Heart left ventricle (tissue), 13 donors: ENCODE measurements at regions not wholly inside any gene's neighbourhood (a gene's known extent, or its start where the extent isn't known, plus 50 kb on each side); places are given as distances from the start of the nearest gene placed in this dataset.

ENCODE experiments used
- POLR2A ChIP-seq, 2 donors: fragments of 450-650 bp; IDR thresholded peaks; one replicate each; pipeline ENCODE4 v1.6.1; 2017; ENCODE audit warnings: antibody characterized with exemption in 2 of 2, mild to moderate bottlenecking in 2 of 2, moderate library complexity in 2 of 2
- TF ChIP-seq, protein P1 (sequence below), 12 donors: fragments of 200-600 bp; sonication (generic) in 4 of 12; IDR thresholded peaks; one replicate each; pipeline versions ENCODE4 v1.5.0 to v1.8.0; 2018 to 2022; ENCODE audit warnings: antibody characterized with exemption in 12 of 12, mild to moderate bottlenecking in 5 of 12
- donor health status: ischemic (EF 13 %, LVEDD 7.1; RV severe dilation, severe dysfunction).
- donor health status: DM: no; HTN: yes; CAD: no.
- donor health status: DM: no; HTN: no; CAD: no.
- donor health status: ischemic (EF 25% LVEDD 6.9; RV normal size, moderate dysfunction).
- donor health status: ischemic (EF 25% LVEDD 5.7; RV mildly dilated, moderate dysfunction).
- donor health status: ischemic (EF 35%, LVEDD 5.7; RV mildly dilated, moderate dysfunction).
- donor health status: nonischemic (EF 11% LVEDD 7.7; RV severe dilation, severe dysfunction).
- donor health status: DM: yes; HTN: yes; CAD: no.
- donor health status: PGD.
- donor health status: ischemic (EF 29% LVEDD 5.4; RV normal size, mild dysfunction).
- donor health status: nonischemic (EF 23%, LVEDD 6.1; RV moderate dilation, normal function).

DNA sequence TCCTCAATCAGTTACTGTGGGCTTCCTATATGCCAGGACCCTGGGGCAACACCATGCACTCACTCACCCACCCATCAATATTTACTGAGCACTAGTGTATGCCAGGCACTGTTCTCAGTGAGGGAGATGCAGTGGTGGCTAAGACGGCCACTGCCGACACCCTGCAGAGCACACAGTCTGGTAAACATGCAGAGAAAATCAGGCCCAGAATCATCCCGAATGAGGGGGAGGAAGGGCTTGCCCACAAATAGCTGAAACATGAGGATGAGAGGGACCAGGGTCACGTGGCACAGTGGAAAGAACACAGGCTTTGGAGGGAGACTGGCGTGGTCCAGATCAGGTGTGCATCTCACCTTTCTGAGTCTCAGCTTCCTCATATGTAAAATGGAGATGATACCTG lies 89.2 kb upstream of the IGSF21 start:
- TF ChIP-seq POLR2A (IDR thresholded peaks at IDR 0.05): no peak
- TF ChIP-seq, protein P1, sequence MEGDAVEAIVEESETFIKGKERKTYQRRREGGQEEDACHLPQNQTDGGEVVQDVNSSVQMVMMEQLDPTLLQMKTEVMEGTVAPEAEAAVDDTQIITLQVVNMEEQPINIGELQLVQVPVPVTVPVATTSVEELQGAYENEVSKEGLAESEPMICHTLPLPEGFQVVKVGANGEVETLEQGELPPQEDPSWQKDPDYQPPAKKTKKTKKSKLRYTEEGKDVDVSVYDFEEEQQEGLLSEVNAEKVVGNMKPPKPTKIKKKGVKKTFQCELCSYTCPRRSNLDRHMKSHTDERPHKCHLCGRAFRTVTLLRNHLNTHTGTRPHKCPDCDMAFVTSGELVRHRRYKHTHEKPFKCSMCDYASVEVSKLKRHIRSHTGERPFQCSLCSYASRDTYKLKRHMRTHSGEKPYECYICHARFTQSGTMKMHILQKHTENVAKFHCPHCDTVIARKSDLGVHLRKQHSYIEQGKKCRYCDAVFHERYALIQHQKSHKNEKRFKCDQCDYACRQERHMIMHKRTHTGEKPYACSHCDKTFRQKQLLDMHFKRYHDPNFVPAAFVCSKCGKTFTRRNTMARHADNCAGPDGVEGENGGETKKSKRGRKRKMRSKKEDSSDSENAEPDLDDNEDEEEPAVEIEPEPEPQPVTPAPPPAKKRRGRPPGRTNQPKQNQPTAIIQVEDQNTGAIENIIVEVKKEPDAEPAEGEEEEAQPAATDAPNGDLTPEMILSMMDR (IDR thresholded peaks at IDR 0.05): no peak
